ENCODE measurements at regions not wholly inside any gene's neighbourhood (a gene's known extent, or its start where the extent isn't known, plus 50 kb on each side); places are given as distances from the start of the nearest gene placed in this dataset.
A peak's percentile ranks its signal among the peaks of the same experiment; 100 is the strongest.
"Not testable (repeated sequence)": the region's sequence is repeated elsewhere in the genome, so short reads cannot be mapped to it uniquely, and the experiment has no call there.

DNA sequence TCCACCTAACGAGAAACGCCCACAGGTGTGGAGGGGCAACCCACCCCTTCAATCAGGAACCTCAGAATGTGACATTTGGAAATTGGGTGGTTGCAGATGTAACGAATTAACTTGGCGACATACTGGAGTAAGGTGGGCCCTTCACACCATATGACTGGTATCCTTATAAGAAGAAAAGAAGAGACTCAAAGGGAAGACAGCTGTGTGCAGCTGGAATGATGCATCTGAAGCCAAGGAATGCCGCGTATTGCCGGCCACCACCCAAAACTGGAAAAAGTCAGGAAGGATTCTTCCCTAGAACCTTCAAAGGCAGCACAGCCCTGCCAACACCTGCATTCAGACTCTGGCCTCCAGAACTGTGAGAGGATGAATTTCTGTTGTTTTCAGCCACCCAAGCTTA is 270.0 kb upstream of the FRG2C start:
- not testable (repeated sequence) for H3K4me3 ChIP-seq (ENCODE audit: low read length); DNase-seq (ENCODE audit: low read depth)

DNA sequence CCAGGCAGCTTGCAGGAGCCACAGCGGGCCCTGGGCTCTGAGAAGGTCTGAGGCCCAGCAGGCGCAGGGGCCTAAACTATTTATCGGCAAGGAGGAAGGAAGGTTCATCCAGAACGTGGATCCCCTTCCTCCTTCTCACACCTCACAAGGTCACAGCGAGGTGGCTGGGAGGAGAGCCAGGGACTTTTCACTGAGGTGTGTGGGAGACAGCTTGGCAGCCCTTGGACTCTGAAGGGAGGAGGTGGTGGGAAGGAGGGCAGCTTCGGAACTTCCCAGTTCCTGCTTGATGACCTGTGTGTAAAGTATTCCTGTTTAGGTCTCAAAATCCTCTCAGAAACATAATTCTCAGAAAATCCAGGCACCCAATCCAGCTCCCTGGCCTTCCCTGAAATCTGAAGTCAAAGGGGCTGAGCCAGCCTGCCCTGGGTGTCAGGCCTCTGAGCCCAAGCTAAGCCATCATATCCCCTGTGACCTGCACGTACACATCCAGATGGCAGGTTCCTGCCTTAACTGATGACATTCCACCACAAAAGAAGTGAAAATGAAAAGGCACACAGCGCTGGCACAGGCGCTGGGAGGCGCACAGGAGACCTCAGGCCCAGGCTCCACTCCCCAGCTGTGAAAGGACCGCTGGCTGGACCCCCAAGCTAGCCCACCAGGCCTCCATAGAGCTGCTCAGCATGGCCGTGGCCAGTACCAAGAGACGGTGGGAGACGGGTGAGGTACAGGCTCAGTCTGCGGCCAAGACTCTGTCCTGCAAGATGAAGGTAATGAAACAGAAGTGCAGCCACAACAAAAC is 269.4 kb upstream of the FRG2C start:
- H3K4me3 ChIP-seq (ENCODE audit: low read length); DNase-seq (ENCODE audit: low read depth): not testable (repeated sequence)

DNA sequence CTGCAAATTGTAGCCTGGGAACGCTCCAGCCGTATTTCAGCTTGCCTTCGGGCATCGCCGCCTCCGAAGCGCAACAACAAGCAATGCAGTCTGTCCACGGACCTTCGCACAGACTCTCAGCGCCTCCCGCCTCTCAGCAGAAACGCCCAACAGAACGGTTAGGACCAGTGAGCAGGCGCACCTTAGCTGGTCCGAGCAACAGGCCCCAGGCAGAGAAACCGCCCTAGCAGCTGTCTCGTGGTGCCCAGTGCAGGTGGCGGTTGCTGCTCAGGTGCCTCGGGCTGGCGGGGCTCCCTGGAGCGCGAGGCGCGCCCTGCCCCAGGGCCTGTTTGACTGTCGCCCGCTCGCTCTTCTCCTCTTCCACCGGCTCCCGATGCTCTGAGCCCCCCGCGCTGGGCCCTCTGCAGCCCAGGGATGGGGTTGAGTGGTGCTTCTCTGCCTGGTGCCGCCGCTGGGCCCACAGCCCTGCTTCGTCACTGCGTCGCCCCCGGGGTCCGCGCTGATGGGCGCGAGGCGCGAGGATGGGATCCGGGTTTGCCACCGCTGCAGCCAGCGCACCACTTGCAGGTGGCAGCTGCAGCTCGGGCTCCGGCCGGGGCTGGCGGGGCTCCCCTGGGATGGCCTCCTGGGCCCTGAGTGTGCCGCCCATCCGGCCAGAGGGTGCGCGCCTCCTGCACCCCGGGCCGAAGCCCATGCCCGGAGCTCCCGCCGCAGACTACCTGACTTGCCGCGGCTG is 268.4 kb upstream of the FRG2C start:
- TF ChIP-seq, protein P1, sequence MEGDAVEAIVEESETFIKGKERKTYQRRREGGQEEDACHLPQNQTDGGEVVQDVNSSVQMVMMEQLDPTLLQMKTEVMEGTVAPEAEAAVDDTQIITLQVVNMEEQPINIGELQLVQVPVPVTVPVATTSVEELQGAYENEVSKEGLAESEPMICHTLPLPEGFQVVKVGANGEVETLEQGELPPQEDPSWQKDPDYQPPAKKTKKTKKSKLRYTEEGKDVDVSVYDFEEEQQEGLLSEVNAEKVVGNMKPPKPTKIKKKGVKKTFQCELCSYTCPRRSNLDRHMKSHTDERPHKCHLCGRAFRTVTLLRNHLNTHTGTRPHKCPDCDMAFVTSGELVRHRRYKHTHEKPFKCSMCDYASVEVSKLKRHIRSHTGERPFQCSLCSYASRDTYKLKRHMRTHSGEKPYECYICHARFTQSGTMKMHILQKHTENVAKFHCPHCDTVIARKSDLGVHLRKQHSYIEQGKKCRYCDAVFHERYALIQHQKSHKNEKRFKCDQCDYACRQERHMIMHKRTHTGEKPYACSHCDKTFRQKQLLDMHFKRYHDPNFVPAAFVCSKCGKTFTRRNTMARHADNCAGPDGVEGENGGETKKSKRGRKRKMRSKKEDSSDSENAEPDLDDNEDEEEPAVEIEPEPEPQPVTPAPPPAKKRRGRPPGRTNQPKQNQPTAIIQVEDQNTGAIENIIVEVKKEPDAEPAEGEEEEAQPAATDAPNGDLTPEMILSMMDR (conservative IDR thresholded peaks at IDR 0.05; ENCODE audit: low read length), result no peak
- DNase-seq (ENCODE audit: low read depth), result no peak
- peak overlapping the region; percentile 7; the same call in 1 of the 2 replicates for H3K4me3 ChIP-seq (ENCODE audit: low read length)

DNA sequence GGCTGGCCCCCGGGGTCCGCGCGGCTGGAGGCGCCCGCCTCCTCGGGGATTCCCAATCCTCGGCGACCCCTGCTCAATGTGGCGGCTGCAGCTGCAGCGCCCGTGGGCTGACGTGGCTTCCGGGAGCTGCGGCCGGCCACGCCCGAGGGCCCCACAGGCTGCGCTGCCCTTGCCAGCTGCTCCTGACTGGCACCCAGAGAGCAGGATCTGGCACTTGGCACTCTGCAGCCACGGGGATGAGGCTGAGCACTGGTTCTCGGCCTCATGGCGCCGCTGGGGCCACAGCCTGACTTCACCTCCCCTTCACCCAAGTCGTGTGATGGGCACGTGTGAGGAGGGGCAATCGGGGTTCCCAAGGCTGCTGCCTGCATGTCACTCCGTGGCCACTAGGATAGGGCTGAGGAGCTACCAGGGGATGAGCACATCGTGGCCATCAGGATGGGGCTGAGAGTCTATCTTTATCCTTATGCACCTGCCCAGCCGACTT is 267.8 kb upstream of the FRG2C start:
- no peak for DNase-seq (ENCODE audit: low read depth)
- H3K4me3 ChIP-seq (ENCODE audit: low read length), result peak overlapping the region; percentile 22; the same call in 1 of the 2 replicates
- TF ChIP-seq, protein P1 (conservative IDR thresholded peaks at IDR 0.05; ENCODE audit: low read length), result peak; percentile 14; the same call in 1 of the 2 replicates

DNA sequence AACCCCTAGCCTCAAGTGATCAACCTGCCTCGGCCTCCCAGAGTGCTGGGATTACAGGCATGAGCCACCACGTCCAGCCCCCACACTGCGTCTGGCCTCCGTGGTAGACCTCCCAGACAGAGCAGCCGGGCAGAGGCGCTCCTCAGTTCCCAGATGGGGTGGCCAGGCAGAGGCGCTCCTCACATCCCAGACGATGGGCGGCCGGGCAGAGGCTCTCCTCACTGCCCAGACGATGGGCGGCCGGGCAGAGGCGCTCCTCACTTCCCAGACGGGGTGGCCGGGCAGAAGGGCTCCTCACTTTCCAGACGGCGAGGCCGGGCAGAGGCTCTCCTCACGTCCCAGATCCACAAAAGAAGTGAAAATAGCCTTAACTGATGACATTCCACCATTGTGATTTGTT is 266.6 kb upstream of the FRG2C start:
- DNase-seq (ENCODE audit: low read depth); H3K4me3 ChIP-seq (ENCODE audit: low read length): not testable (repeated sequence)

DNA sequence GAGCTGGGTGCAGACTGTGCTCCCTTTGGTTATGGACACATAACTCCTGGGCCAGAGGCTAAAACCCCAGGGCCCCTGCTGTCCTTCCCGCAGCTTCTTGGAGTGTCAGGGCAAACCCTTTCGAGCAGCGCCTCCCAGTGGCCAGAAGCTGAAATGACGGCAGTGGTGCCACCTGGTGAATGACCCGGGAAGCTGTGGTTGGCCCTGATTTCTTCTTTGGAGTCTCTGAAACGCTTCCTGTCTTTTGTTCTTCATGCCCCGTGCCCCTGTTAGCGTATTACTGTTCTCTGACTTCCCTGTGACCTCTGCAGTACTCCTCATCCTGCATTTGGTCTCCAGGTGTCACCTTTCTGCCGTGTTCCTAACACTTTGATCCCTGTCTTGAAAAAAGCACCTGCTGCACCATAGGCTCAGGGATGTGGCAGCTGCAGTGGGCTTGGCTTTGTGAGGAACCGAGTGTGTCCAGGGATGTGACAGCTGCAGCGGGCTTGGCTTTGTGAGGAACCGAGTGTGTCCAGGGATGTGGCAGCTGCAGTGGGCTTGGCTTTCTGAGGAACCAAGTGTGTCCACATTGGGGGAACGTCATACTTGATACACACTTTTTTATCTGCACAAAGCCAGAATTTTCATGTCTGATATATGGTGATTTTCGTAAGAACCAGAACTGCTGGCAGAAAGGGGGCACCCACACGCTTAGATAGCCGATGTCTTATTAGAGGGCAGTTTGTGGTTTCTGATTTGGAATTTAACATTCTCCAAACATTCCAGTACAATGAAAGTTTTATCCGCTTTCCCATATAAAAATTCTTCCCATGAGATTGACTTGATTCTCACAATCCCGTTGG is 241.8 kb upstream of the FRG2C start:
- not testable (repeated sequence) for DNase-seq (ENCODE audit: low read depth); H3K4me3 ChIP-seq (ENCODE audit: low read length)
- TF ChIP-seq, protein P1 (conservative IDR thresholded peaks at IDR 0.05; ENCODE audit: low read length), result peak; percentile 60

DNA sequence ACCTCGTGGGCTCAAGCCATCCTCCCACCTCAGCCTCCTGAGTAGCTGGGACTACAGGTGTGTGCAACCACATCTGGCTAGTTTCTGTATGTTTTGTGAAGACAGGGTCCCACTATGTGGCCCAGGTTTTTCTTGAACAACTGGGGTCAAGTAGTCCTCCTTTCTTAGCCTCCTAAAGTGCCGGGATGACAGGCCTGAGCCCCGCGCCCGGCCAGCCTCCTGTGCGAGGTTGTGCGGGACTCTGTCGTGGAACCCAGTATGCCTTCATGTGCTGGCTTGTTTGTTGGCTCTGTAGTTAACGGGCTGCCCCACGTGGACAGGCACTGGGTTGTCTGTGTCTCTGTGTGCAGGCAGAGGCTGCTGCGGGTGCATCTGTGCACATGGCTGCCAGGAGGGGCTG is 238.7 kb upstream of the FRG2C start:
- DNase-seq (ENCODE audit: low read depth); H3K4me3 ChIP-seq (ENCODE audit: low read length): not testable (repeated sequence)

DNA sequence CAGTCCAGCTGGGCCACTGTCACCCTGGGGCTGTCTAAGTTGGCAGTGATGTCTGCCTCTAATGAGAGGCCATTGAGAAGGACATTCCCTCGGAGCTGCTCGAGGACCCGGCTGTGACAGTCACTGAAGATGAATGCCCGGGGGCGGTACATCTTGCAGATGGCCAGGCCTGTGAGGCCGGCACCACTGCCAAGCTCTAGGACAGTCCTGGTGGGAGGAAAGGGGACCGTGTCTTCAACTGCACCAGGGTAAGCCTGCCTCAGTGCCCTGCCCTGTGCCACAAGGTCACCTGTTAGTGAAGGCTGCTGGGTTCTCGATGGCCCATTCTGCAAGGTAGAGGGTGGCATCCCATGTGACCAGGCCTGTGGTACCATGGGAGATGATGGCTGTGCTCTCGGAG is 236.6 kb upstream of the FRG2C start:
- H3K4me3 ChIP-seq (ENCODE audit: low read length); DNase-seq (ENCODE audit: low read depth): not testable (repeated sequence)

DNA sequence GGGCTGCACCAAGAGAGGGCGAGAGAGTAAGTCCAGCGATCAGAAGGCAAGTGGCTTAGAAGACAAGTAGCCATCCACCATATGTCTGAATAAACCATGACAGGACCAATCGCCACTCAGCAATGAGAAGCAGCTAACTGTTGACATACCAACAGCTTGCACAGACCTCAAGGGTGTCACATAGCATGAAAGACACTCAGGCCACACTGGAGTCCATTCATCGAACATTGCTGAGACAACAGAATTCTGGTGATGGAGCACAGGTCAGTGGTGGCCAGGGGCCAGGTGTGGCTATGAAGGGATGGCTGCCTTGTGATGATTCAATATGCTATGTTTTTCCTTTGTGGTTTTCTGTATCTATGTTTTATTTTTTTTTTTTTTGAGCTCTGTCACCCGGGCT is 236.2 kb upstream of the FRG2C start:
- peak; percentile 25 for DNase-seq (ENCODE audit: low read depth)
- not testable (repeated sequence) for H3K4me3 ChIP-seq (ENCODE audit: low read length)

Measured in AG10803 (cell line).